ENCODE measurements at regions not wholly inside any gene's neighbourhood (a gene's known extent, or its start where the extent isn't known, plus 50 kb on each side); places are given as distances from the start of the nearest gene placed in this dataset.

DNA sequence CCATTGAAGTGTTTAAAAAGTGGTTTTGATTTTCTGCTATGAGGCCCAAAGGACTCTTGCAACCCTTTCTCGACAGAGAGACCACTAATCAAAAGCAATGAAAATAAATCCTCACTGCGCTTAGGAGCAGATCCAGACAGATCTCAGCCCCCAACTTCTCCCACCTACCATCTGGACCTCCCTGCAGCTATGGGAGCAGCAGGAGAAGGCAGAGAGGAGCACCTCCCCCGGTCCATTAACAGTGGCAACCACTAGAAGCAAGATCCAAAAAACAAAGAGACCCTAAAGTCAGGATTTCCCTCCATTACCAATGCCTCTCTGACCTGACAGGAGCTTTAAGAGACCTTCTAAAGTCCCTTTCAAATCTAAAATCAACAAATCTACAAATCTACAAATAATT is 99.0 kb upstream of the LSM8 start:
- no peak for TF ChIP-seq CTCF (IDR thresholded peaks at IDR 0.05)
- no peak for TF ChIP-seq ZFX (IDR thresholded peaks at IDR 0.05; ENCODE audit: borderline replicate concordance)

Measured in 22Rv1 (cell line).